ENCODE measurements at regions not wholly inside any gene's neighbourhood (a gene's known extent, or its start where the extent isn't known, plus 50 kb on each side); places are given as distances from the start of the nearest gene placed in this dataset.

- H3K4me1 ChIP-seq (ENCODE audit: insufficient read depth, low read length), result no peaks in the 10 kb centered on the region
- H3K27me3 ChIP-seq (ENCODE audit: insufficient read depth, low read length), result no peaks in the 10 kb centered on the region
- H3K4me3 ChIP-seq (ENCODE audit: low read length), result no peak overlapping the region
- no peak overlapping the region for H3K9ac ChIP-seq (ENCODE audit: low read depth, low read length)
- H3K36me3 ChIP-seq (ENCODE audit: insufficient read depth, low read length), result no peaks in the 10 kb centered on the region
- no peaks in the 10 kb centered on the region for H3K9me3 ChIP-seq (ENCODE audit: insufficient read depth, low read depth, low read length)
- H3K27ac ChIP-seq (ENCODE audit: low read depth, low read length), result no peak overlapping the region
- 100% methylated on average over 1 of the region's 2 CpGs for WGBS
Observed at GRCh38 chr10:106185951-106186350, 978.6 kb downstream of the SORCS1 start.

DNA sequence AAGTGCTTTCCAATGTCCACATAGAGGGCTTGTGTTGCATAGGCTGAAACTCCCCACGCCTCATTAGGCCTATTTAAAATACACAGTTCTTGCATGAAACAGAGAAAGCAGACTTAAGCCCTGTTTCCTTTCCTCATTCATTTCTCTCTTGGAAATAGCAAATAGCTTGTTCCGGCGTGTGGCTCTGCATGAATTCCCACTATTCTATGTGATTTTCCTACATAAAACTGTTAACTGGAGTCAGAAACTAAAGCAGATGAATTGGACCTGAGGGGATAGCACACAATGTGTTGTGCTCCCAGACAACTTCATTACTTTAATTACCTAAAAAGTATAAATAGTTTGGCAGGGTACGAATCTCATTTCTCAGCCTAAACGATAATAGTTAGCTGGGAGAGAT is 981.5 kb downstream of the SORCS1 start:
- H3K9ac ChIP-seq (ENCODE audit: low read depth, low read length), result no peak overlapping the region
- H3K27ac ChIP-seq (ENCODE audit: low read depth, low read length), result no peak overlapping the region
- no peaks in the 10 kb centered on the region for H3K36me3 ChIP-seq (ENCODE audit: insufficient read depth, low read length)
- no peaks in the 10 kb centered on the region for H3K9me3 ChIP-seq (ENCODE audit: insufficient read depth, low read depth, low read length)
- H3K4me3 ChIP-seq (ENCODE audit: low read length), result no peak overlapping the region
- H3K4me1 ChIP-seq (ENCODE audit: insufficient read depth, low read length), result no peaks in the 10 kb centered on the region
- no peaks in the 10 kb centered on the region for H3K27me3 ChIP-seq (ENCODE audit: insufficient read depth, low read length)
- whole genome bisulfite sequencing, result 96% methylated on average over 5 of the region's 5 CpGs

DNA sequence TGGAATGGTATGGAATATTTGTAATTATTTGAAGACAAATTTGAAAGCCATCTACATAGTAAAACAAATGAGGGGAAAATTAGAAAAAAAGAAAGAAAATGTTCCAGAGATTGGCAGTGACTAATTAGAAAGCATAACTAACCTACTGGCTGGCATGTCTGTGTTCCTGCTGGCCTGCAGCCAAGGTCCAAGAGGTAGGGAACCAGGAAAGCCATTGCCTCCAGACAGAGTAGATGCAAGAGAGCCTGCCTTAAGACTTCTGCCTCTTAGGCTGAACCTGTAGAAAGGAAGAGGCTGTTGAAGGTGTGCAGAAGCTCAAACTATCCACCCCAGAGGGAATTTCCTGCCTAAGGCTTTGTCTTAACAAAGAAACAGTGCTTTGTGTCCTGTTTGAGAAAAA is 982.0 kb downstream of the SORCS1 start:
- Histone ChIP-seq H3K9me3 (ENCODE audit: insufficient read depth, low read depth, low read length) (no peaks in the 10 kb centered on the region), H3K27me3 (ENCODE audit: insufficient read depth, low read length) (no peaks in the 10 kb centered on the region), H3K27ac (ENCODE audit: low read depth, low read length) (no peak overlapping the region), H3K9ac (ENCODE audit: low read depth, low read length) (no peak overlapping the region), H3K4me3 (ENCODE audit: low read length) (no peak overlapping the region), H3K36me3 (ENCODE audit: insufficient read depth, low read length) (no peaks in the 10 kb centered on the region), H3K4me1 (ENCODE audit: insufficient read depth, low read length) (no peaks in the 10 kb centered on the region)

- H3K36me3 ChIP-seq (ENCODE audit: insufficient read depth, low read length), result no peaks in the 10 kb centered on the region
- no peaks in the 10 kb centered on the region for H3K4me1 ChIP-seq (ENCODE audit: insufficient read depth, low read length)
- H3K27ac ChIP-seq (ENCODE audit: low read depth, low read length), result no peak overlapping the region
- no peak overlapping the region for H3K4me3 ChIP-seq (ENCODE audit: low read length)
- no peaks in the 10 kb centered on the region for H3K9me3 ChIP-seq (ENCODE audit: insufficient read depth, low read depth, low read length)
- H3K9ac ChIP-seq (ENCODE audit: low read depth, low read length), result no peak overlapping the region
- 90% methylated on average over 3 of the region's 3 CpGs for WGBS
- H3K27me3 ChIP-seq (ENCODE audit: insufficient read depth, low read length), result no peaks in the 10 kb centered on the region
Observed at GRCh38 chr10:106181501-106181900, 983.0 kb downstream of the SORCS1 start.

DNA sequence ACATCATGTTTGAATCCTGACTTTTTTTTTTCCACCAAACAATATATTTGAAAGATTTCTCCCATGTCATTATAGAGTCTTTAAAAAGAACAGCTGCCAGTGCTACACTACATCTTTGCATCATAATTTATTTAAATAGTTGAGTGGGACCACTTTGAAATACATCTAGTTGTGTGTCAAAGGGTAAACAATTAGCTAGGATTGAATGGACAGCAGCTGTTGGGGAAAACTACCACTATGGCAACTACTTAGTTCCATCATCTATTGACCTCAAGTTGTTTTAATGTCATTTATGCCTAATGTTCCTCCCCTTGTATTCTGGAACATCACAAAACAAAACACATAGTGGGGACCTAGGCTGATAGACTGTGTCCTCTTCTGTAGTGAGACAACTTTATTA is 985.1 kb downstream of the SORCS1 start:
- Histone ChIP-seq H3K36me3 (ENCODE audit: insufficient read depth, low read length) (no peaks in the 10 kb centered on the region), H3K27me3 (ENCODE audit: insufficient read depth, low read length) (no peaks in the 10 kb centered on the region), H3K9ac (ENCODE audit: low read depth, low read length) (no peak overlapping the region), H3K27ac (ENCODE audit: low read depth, low read length) (no peak overlapping the region), H3K9me3 (ENCODE audit: insufficient read depth, low read depth, low read length) (no peaks in the 10 kb centered on the region), H3K4me3 (ENCODE audit: low read length) (no peak overlapping the region), H3K4me1 (ENCODE audit: insufficient read depth, low read length) (no peaks in the 10 kb centered on the region)

GRCh38 chr10:106175760-106176377 is 988.6 kb downstream of the SORCS1 start:
- no peak overlapping the region for H3K4me3 ChIP-seq (ENCODE audit: low read length)
- H3K9me3 ChIP-seq (ENCODE audit: insufficient read depth, low read depth, low read length), result no peaks in the 10 kb centered on the region
- WGBS, result 13% methylated on average over 1 of the region's 5 CpGs
- no peaks in the 10 kb centered on the region for H3K27me3 ChIP-seq (ENCODE audit: insufficient read depth, low read length)
- H3K27ac ChIP-seq (ENCODE audit: low read depth, low read length), result no peak overlapping the region
- H3K9ac ChIP-seq (ENCODE audit: low read depth, low read length), result no peak overlapping the region
- H3K36me3 ChIP-seq (ENCODE audit: insufficient read depth, low read length), result no peaks in the 10 kb centered on the region
- H3K4me1 ChIP-seq (ENCODE audit: insufficient read depth, low read length), result no peaks in the 10 kb centered on the region

DNA sequence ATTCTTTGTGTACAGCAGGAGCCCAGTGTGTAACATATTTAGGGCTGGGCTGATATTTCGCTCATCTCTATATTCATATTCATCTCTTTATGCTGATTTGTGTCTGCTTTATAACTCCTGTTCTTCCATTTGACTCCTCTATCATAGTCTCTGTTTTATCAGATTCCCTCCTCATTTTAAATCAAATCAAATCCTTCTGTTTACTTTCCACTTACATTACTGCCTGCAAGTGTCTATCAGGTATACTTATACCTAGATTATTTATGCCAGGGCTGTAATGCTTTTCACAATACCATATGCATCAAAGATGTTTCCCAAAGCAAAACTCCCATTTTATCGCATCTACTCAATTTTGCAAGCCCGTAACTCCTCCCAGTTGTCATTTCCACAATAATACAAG is 990.7 kb downstream of the SORCS1 start:
- Histone ChIP-seq H3K4me3 (ENCODE audit: low read length) (no peak overlapping the region), H3K27me3 (ENCODE audit: insufficient read depth, low read length) (no peaks in the 10 kb centered on the region), H3K36me3 (ENCODE audit: insufficient read depth, low read length) (no peaks in the 10 kb centered on the region), H3K27ac (ENCODE audit: low read depth, low read length) (no peak overlapping the region), H3K4me1 (ENCODE audit: insufficient read depth, low read length) (no peaks in the 10 kb centered on the region), H3K9me3 (ENCODE audit: insufficient read depth, low read depth, low read length) (no peaks in the 10 kb centered on the region), H3K9ac (ENCODE audit: low read depth, low read length) (no peak overlapping the region)
- 92% methylated on average over 3 of the region's 3 CpGs for WGBS

DNA sequence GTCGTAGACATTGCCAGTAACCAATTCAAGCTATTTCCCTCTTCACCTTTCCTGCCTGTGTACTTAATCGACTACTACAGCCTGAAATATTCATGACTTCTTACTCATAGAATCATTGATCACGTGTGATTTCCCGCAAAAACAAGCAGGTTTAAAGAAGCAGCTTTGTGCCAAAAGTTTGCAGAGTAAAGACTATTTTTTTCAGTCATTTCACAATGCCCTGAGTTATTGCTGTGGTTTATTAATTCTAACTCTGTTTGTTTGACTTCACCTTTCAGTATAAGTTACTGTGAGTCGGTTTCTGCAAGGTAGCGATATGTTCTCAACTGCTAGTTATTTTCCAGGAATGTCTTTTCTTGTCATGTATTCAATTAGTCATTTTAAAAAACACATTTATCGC is 995.3 kb downstream of the SORCS1 start:
- H3K9ac ChIP-seq (ENCODE audit: low read depth, low read length), result no peak overlapping the region
- H3K27ac ChIP-seq (ENCODE audit: low read depth, low read length), result no peak overlapping the region
- H3K4me1 ChIP-seq (ENCODE audit: insufficient read depth, low read length), result no peaks in the 10 kb centered on the region
- H3K4me3 ChIP-seq (ENCODE audit: low read length), result no peak overlapping the region
- no peaks in the 10 kb centered on the region for H3K9me3 ChIP-seq (ENCODE audit: insufficient read depth, low read depth, low read length)
- no peaks in the 10 kb centered on the region for H3K27me3 ChIP-seq (ENCODE audit: insufficient read depth, low read length)
- H3K36me3 ChIP-seq (ENCODE audit: insufficient read depth, low read length), result no peaks in the 10 kb centered on the region
- 84% methylated on average over 7 of the region's 7 CpGs for WGBS

DNA sequence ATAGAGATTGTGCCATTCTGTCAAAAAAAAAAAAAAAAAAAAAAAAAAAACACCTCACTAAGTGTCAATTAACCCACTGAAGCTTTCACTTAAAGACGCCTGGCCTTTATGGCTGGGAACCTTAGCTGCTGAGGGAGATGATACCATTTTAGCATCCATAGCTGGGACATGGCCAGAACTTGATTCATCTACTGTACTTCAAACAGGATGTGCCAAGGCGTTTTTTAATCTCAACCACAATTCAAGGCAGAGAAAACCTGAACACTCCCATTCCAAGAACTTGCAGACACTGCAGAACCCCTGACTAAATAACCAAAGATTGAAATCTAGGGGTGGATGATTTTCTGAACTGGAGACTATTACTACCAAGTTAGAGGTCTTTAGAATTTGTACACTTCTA is 996.6 kb downstream of the SORCS1 start:
- Histone ChIP-seq H3K4me3 (ENCODE audit: low read length) (no peak overlapping the region), H3K9ac (ENCODE audit: low read depth, low read length) (no peak overlapping the region), H3K9me3 (ENCODE audit: insufficient read depth, low read depth, low read length) (no peaks in the 10 kb centered on the region), H3K27ac (ENCODE audit: low read depth, low read length) (no peak overlapping the region), H3K4me1 (ENCODE audit: insufficient read depth, low read length) (no peaks in the 10 kb centered on the region), H3K36me3 (ENCODE audit: insufficient read depth, low read length) (no peaks in the 10 kb centered on the region), H3K27me3 (ENCODE audit: insufficient read depth, low read length) (no peaks in the 10 kb centered on the region)
- WGBS, result 93% methylated on average over 2 of the region's 2 CpGs

DNA sequence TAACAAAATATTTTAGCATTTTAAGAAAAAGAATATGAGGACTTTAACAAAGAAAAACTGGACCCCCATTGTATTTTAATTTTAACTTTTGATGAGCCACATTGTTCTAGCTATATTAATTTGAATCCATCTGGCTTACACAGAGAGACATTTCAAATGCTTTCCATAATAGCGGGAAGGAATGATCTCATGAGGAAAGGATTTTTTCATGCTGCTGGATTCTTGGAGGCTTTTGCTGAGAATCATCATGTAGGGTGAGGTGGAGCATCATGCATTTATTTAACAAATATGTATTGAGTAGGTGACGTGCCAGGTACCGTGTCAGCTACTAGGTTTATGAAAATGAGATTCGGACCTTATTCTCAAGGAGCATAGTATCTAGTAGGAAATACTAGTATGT is 1006.3 kb downstream of the SORCS1 start:
- Histone ChIP-seq H3K9me3 (ENCODE audit: insufficient read depth, low read depth, low read length) (no peaks in the 10 kb centered on the region), H3K36me3 (ENCODE audit: insufficient read depth, low read length) (no peaks in the 10 kb centered on the region), H3K9ac (ENCODE audit: low read depth, low read length) (no peak overlapping the region), H3K4me1 (ENCODE audit: insufficient read depth, low read length) (no peaks in the 10 kb centered on the region), H3K27ac (ENCODE audit: low read depth, low read length) (no peak overlapping the region), H3K4me3 (ENCODE audit: low read length) (no peak overlapping the region), H3K27me3 (ENCODE audit: insufficient read depth, low read length) (no peaks in the 10 kb centered on the region)
- WGBS, result 98% methylated on average over 3 of the region's 4 CpGs

DNA sequence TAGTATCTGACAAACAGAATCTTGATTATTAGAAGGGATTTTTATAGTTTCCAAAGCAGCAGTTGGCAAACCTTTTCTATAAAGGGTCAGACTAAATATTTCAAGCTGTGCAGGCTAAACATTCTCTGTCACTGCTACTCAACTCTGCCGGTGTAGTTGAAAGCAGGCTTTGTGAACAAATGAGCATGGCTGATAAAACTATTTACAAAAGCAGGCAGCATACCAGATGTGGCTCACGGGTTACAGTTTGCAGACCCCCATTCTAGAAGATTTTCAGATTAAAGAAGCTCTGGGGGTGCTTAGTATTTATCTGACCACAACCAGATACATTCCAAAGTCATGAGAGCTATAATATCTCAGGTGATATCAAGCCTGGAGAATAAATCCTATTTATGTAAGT is 1017.5 kb downstream of the SORCS1 start:
- Histone ChIP-seq H3K9ac (ENCODE audit: low read depth, low read length) (no peak overlapping the region), H3K4me1 (ENCODE audit: insufficient read depth, low read length) (peaks cover 2% of the 10 kb centered on the region; the same call in 1 of the 2 replicates), H3K27ac (ENCODE audit: low read depth, low read length) (no peak overlapping the region), H3K27me3 (ENCODE audit: insufficient read depth, low read length) (no peaks in the 10 kb centered on the region), H3K9me3 (ENCODE audit: insufficient read depth, low read depth, low read length) (no peaks in the 10 kb centered on the region), H3K4me3 (ENCODE audit: low read length) (no peak overlapping the region), H3K36me3 (ENCODE audit: insufficient read depth, low read length) (no peaks in the 10 kb centered on the region)
- WGBS, result 81% methylated on average over 2 of the region's 2 CpGs

- Histone ChIP-seq H3K4me1 (ENCODE audit: insufficient read depth, low read length) (no peaks in the 10 kb centered on the region), H3K9me3 (ENCODE audit: insufficient read depth, low read depth, low read length) (no peaks in the 10 kb centered on the region), H3K27ac (ENCODE audit: low read depth, low read length) (no peak overlapping the region), H3K4me3 (ENCODE audit: low read length) (no peak overlapping the region), H3K9ac (ENCODE audit: low read depth, low read length) (no peak overlapping the region), H3K27me3 (ENCODE audit: insufficient read depth, low read length) (no peaks in the 10 kb centered on the region), H3K36me3 (ENCODE audit: insufficient read depth, low read length) (no peaks in the 10 kb centered on the region)
Observed at GRCh38 chr10:106139915-106140314, 1024.6 kb downstream of the SORCS1 start.

Data from HUES64 (cell line).